Smooth muscle cell (in vitro differentiated cells): ENCODE measurements at regions not wholly inside any gene's neighbourhood (a gene's known extent, or its start where the extent isn't known, plus 50 kb on each side); places are given as distances from the start of the nearest gene placed in this dataset.
"Not testable (repeated sequence)": the region's sequence is repeated elsewhere in the genome, so short reads cannot be mapped to it uniquely, and the experiment has no call there.

ENCODE experiments used
- DNase-seq: peaks from one replicate; lab custom pipeline; 2025; ENCODE audit not compliant: unreplicated experiment; lab: John Stamatoyannopoulos, UW
- H2AFZ ChIP-seq: fragments of 200-600 bp; sonication (generic); 2 replicates; pipeline ENCODE4 v1.6.0; 2016; ENCODE audit warnings: antibody characterized with exemption, low read depth, mild to moderate bottlenecking
- H3F3A ChIP-seq: fragments of 200-600 bp; sonication (generic); 2 replicates; pipeline ENCODE4 v1.6.0; 2017; ENCODE audit warnings: antibody characterized with exemption, low read depth
- H3K27ac ChIP-seq: fragments of 200-600 bp; sonication (generic); 2 replicates; pipeline ENCODE4 v1.5.1; 2016; ENCODE audit warnings: low read depth, mild to moderate bottlenecking
- H3K27me3 ChIP-seq: fragments of 200-600 bp; sonication (generic); 2 replicates; pipeline ENCODE4 v1.6.1; 2016; ENCODE audit warnings: low read depth, mild to moderate bottlenecking
- H3K36me3 ChIP-seq: fragments of 200-600 bp; sonication (generic); 2 replicates; pipeline ENCODE4 v1.5.1; 2016; ENCODE audit warnings: low read depth
- H3K4me1 ChIP-seq: fragments of 200-600 bp; sonication (generic); 2 replicates; pipeline ENCODE4 v1.5.1; 2016; ENCODE audit warnings: low read depth
- H3K4me2 ChIP-seq: fragments of 200-600 bp; sonication (generic); 2 replicates; pipeline ENCODE4 v1.6.0; 2016; ENCODE audit warnings: mild to moderate bottlenecking
- H3K4me3 ChIP-seq: fragments of 200-600 bp; sonication (generic); 2 replicates; pipeline ENCODE4 v1.5.1; 2016; ENCODE audit warnings: mild to moderate bottlenecking
- H3K79me2 ChIP-seq: fragments of 200-600 bp; sonication (generic); 2 replicates; pipeline ENCODE4 v1.6.0; 2016; ENCODE audit warnings: low read depth, mild to moderate bottlenecking
- H3K9ac ChIP-seq: fragments of 200-600 bp; sonication (generic); 2 replicates; pipeline ENCODE4 v1.6.0; 2016; ENCODE audit warnings: low read depth
- H3K9me3 ChIP-seq: fragments of 200-600 bp; sonication (generic); replicated peaks from 2 replicates; pipeline ENCODE4 v1.5.1; 2016; ENCODE audit warnings: low read depth
- H4K20me1 ChIP-seq: fragments of 200-600 bp; sonication (generic); 2 replicates; pipeline ENCODE4 v1.6.0; 2016; ENCODE audit warnings: low read depth
- WGBS: methylation state at CpG from one replicate; pipeline ENCODE4 v1.1.7; 2016; ENCODE audit warnings: low lambda C conversion rate; 5-methylcytosine and 5-hydroxymethylcytosine counted together
- TF ChIP-seq, protein P1 (sequence below): fragments of 200-600 bp; sonication (generic); IDR thresholded peaks from 2 replicates; pipeline ENCODE4 v1.5.1; 2017; ENCODE audit warnings: borderline replicate concordance, mild to moderate bottlenecking, antibody characterized with exemption; ENCODE audit not compliant: insufficient read depth, poor library complexity, severe bottlenecking

- Histone ChIP-seq H3K9me3 (no peaks in the 10 kb centered on the region), H3K27me3 (no peaks in the 10 kb centered on the region), H3K4me1 (peaks cover 12% of the 10 kb centered on the region), H3K4me2 (no peak overlapping the region), H3K36me3 (no peaks in the 10 kb centered on the region), H3K79me2 (no peaks in the 10 kb centered on the region), H2AFZ (no peak overlapping the region), H3F3A (peaks cover 3% of the 10 kb centered on the region), H3K27ac (no peak overlapping the region), H3K4me3 (no peak overlapping the region), H3K9ac (no peak overlapping the region), H4K20me1 (no peaks in the 10 kb centered on the region)
- 98% methylated on average over 2 of the region's 2 CpGs for WGBS
- TF ChIP-seq, protein P1, sequence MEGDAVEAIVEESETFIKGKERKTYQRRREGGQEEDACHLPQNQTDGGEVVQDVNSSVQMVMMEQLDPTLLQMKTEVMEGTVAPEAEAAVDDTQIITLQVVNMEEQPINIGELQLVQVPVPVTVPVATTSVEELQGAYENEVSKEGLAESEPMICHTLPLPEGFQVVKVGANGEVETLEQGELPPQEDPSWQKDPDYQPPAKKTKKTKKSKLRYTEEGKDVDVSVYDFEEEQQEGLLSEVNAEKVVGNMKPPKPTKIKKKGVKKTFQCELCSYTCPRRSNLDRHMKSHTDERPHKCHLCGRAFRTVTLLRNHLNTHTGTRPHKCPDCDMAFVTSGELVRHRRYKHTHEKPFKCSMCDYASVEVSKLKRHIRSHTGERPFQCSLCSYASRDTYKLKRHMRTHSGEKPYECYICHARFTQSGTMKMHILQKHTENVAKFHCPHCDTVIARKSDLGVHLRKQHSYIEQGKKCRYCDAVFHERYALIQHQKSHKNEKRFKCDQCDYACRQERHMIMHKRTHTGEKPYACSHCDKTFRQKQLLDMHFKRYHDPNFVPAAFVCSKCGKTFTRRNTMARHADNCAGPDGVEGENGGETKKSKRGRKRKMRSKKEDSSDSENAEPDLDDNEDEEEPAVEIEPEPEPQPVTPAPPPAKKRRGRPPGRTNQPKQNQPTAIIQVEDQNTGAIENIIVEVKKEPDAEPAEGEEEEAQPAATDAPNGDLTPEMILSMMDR = no peak
- no peak for DNase-seq
Measured at GRCh38 chr2:16099326-16099725, 159.0 kb downstream of the MYCN start.

DNA sequence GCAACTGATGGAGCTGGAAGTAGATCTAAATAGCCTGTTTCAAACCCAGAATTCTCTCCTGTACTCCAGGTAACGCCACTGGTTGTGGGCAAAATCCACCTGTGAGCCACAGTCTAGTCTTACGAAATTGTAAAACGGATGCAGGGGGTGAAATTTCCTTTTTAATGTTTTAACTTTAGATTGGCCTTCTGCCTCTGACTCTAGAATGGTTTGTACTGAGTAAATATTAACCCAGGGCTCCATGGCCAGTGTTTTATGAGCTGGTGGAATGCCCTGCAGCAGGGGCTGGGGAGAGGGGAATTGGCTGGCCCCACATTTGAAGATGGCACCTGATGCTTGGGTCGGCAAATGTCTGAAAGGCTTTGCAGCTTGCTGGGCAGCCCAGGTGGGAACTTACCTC, 156.6 kb downstream of the MYCN start:
- Histone ChIP-seq H3K4me3 (no peak overlapping the region), H3F3A (no peaks in the 10 kb centered on the region), H3K27me3 (no peaks in the 10 kb centered on the region), H3K36me3 (no peaks in the 10 kb centered on the region), H3K27ac (no peak overlapping the region), H3K79me2 (no peaks in the 10 kb centered on the region), H4K20me1 (no peaks in the 10 kb centered on the region), H3K4me1 (peaks cover 3% of the 10 kb centered on the region), H3K4me2 (no peak overlapping the region), H3K9ac (no peak overlapping the region), H2AFZ (no peak overlapping the region), H3K9me3 (no peaks in the 10 kb centered on the region)
- DNase-seq = no peak
- TF ChIP-seq, protein P1 = no peak
- 83% methylated on average over 4 of the region's 4 CpGs for WGBS

DNA sequence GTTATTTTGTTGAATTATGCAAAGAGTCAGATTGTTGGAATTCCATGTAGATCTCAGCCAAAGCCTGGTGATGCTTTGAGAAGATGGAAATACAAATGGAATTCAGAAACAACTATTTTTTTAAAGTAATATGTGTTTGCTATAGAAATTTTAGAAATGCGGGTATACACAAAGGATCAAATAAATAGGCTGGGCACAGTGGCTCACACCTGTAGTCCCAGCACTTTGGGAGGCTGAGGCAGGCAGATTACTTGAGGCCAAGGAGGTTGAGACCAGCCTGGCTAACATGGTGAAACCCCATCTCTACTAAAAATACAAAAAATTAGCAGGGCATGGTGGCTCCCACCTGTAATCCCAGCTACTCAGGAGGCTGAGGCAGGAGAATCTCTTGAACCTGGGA, 155.1 kb downstream of the MYCN start:
- DNase-seq, H3K9ac ChIP-seq, H3K79me2 ChIP-seq, H3K27me3 ChIP-seq, H3K27ac ChIP-seq, H3K4me1 ChIP-seq, H3K9me3 ChIP-seq, H3K36me3 ChIP-seq, H4K20me1 ChIP-seq, H3K4me3 ChIP-seq, H3F3A ChIP-seq, H3K4me2 ChIP-seq, H2AFZ ChIP-seq: not testable (repeated sequence)
- WGBS = 39% methylated on average over 1 of the region's 1 CpG

- Histone ChIP-seq H3F3A (no peaks in the 10 kb centered on the region), H3K9ac (no peak overlapping the region), H3K4me2 (no peak overlapping the region), H3K27me3 (no peaks in the 10 kb centered on the region), H3K4me1 (peaks cover 3% of the 10 kb centered on the region), H2AFZ (no peak overlapping the region), H3K79me2 (no peaks in the 10 kb centered on the region), H3K36me3 (no peaks in the 10 kb centered on the region), H4K20me1 (no peaks in the 10 kb centered on the region), H3K9me3 (no peaks in the 10 kb centered on the region), H3K27ac (no peak overlapping the region), H3K4me3 (no peak overlapping the region)
- TF ChIP-seq, protein P1 = no peak
- WGBS = 87% methylated on average over 6 of the region's 6 CpGs
- no peak for DNase-seq
Measured at GRCh38 chr2:16094811-16095210, 154.5 kb downstream of the MYCN start.
